ENCODE measurements at regions not wholly inside any gene's neighbourhood (a gene's known extent, or its start where the extent isn't known, plus 50 kb on each side); places are given as distances from the start of the nearest gene placed in this dataset.

DNA sequence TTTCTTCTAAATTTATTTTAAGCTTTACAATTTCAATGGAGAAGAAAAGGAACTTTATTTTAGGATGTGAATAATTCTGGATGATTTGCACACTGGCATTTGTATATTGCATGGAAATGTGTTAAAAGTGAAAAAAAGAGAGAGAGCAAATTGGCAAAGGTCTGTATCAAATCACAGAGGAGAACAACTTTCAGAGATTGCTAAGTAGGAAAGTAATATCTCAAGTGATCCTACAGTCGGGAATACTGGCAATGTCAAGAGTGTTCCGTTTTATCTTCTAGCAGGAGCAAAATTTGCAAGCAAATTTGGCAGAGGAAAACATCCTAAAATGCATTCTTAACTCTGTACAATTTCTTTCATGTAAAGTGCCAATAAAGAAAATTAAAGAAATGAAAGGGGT is 97.1 kb upstream of the TMC3 start:
- BruUV-seq (replicated peaks): no TSS peak
- H3K9me1 ChIP-seq (ENCODE audit: control insufficient read depth, insufficient read depth, low read length): no peaks in the 10 kb centered on the region
- H2AFZ ChIP-seq (ENCODE audit: low read depth, low read length): no peak overlapping the region
- H3K4me2 ChIP-seq (ENCODE audit: insufficient read depth, low read length): no peak overlapping the region
- H3K27me3 ChIP-seq (ENCODE audit: control insufficient read depth in 2 of 2, insufficient read depth in 2 of 2, low read length in 2 of 2): peaks cover 2 to 8% of the 10 kb centered on the region in 2 experiments; a peak in 2 of 5 replicates
- WGBS (ENCODE audit: insufficient coverage, low coverage, missing lambda C conversion rate): 0% methylated on average over 2 of the region's 2 CpGs
- FAIRE-seq (no peak), DNase-seq (ENCODE audit: extremely low read depth in 1 of 4, low spot score in 3 of 4) (no peak), ATAC-seq (no peak)
- CTCF ChIA-PET (ENCODE audit: low intra/inter-chr PET ratio): no interaction called here
- no peak overlapping the region for H3K9ac ChIP-seq (ENCODE audit: insufficient read depth in 1 of 2, low read depth in 2 of 2, low read length in 2 of 2)
- TF ChIP-seq NFIC (IDR thresholded peaks at IDR 0.05) (no peak), SMAD4 (CRISPR knock-in tag; conservative IDR thresholded peaks at IDR 0.05) (no peak), POLR2G (IDR thresholded peaks at IDR 0.05; ENCODE audit: low read depth, low read length) (no peak), ZNF324 (CRISPR knock-in tag; IDR thresholded peaks at IDR 0.05) (no peak)
- TF ChIP-seq, protein P1, sequence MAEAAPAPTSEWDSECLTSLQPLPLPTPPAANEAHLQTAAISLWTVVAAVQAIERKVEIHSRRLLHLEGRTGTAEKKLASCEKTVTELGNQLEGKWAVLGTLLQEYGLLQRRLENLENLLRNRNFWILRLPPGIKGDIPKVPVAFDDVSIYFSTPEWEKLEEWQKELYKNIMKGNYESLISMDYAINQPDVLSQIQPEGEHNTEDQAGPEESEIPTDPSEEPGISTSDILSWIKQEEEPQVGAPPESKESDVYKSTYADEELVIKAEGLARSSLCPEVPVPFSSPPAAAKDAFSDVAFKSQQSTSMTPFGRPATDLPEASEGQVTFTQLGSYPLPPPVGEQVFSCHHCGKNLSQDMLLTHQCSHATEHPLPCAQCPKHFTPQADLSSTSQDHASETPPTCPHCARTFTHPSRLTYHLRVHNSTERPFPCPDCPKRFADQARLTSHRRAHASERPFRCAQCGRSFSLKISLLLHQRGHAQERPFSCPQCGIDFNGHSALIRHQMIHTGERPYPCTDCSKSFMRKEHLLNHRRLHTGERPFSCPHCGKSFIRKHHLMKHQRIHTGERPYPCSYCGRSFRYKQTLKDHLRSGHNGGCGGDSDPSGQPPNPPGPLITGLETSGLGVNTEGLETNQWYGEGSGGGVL (CRISPR knock-in tag; IDR thresholded peaks at IDR 0.05): no peak
- intact Hi-C loops (cut with micrococcal nuclease): loop anchor here (10.0 kb wide), 1 partner anchor 196 kb away; no protein-coding TSS in a partner anchor
- H3K36me3 ChIP-seq (ENCODE audit: control insufficient read depth, insufficient read depth, low read length): no peaks in the 10 kb centered on the region
- no peaks in the 10 kb centered on the region for H3K4me1 ChIP-seq (replicated peaks in 1 of 2; ENCODE audit: control insufficient read depth in 2 of 2, insufficient read depth in 2 of 2, low read length in 2 of 2)
- in situ Hi-C loops (cut with MboI): no loop called here
- no peaks in the 10 kb centered on the region for H3K79me2 ChIP-seq (ENCODE audit: control insufficient read depth, insufficient read depth, low read length)
- no peak overlapping the region for H3K27ac ChIP-seq (ENCODE audit: extremely low read depth, low read depth, low read length)
- H4K20me1 ChIP-seq (replicated peaks; ENCODE audit: control insufficient read depth, insufficient read depth, low read length): no peaks in the 10 kb centered on the region
- no peak overlapping the region for H3K4me3 ChIP-seq
- no peaks in the 10 kb centered on the region for H3K9me3 ChIP-seq (replicated peaks; ENCODE audit: control insufficient read depth, insufficient read depth, low read depth, low read length)
- POLR2A ChIA-PET: no interaction called here
